GM19351 (cell line): ENCODE measurements at regions not wholly inside any gene's neighbourhood (a gene's known extent, or its start where the extent isn't known, plus 50 kb on each side); places are given as distances from the start of the nearest gene placed in this dataset.

Experiments
- ATAC-seq: cut with Tn5 transposase; IDR thresholded peaks from one replicate; pipeline ENCODE4 v1.9.1; 2021; ENCODE audit warnings: mild to moderate bottlenecking, moderate library complexity; ENCODE audit not compliant: unreplicated experiment

DNA sequence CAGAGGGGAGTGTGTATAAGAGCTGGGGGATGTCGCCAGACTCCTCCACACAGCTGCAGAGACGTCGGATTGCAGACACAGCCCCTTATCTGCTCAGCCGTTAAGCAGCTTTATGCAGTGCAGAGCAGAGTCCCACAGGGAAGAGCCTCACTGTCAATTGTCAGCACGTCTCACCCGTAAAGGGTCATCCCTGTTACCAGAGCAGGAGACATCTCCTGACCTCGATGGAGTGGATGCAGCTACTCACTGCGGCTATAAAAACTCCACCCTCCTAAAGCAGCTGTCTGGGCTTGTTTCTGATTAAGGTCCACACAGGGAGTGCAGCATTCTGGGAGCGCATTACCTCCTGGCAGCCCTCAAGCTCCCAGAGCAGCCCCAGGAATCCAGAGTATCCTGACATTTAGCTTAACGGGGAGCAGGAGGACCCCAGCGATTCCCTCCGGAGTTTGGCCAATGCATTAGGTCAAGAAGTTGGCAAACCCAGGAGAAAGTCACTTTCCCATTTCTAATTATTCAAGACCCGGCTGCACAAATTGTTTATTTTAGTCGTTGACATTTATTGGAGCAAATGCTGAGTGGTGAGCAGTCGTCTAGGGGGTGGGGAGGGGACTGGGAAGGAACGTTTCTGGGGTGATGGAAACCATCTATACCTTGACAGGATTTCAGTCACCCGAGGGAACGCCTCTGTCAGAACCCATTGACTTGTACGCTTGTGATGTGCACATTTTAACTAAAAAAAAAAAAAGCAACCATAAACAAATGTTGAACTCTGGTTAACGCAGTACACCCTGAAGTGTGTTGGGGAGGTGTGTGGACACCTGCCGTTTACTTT is 100.0 kb upstream of the ZNF469 start:
- ATAC-seq = no peak

DNA sequence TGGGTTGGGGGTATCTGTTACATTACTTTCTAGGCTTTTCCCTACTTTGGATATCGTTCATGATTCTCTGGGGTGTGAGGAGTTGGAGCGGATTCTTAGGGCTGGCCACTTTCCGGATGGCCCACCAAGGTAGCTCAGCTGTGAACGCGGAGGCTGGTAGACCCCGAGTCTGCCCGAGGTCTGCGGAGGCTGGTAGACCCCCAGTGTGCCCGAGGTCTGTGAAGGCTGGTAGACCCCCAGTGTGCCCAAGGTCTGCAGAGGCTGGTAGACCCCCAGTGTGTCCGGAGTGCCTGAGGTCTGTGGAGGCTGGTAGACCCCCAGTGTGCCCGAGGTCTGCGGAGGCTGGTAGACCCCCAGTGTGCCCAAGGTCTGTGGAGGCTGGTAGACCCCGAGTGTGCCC is 99.2 kb upstream of the ZNF469 start:
- ATAC-seq = no peak

DNA sequence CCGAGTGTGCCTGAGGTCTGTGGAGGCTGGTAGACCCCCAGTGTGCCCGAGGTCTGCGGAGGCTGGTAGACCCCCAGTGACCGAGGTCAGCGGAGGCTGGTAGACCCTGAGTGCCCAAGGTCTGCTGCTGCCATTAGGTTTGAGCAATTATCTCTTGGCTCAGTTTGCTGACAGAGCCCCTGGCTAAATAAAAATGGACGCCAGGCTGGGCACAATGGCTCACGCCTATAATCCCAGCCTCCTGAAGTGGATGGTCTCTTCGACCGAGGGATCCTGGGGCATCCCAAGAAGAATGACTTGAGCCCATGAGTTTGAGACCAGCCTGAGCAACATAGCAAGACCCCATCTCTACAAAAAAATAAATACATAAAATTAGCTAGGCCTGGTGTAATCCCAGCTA is 98.7 kb upstream of the ZNF469 start:
- ATAC-seq = no peak

DNA sequence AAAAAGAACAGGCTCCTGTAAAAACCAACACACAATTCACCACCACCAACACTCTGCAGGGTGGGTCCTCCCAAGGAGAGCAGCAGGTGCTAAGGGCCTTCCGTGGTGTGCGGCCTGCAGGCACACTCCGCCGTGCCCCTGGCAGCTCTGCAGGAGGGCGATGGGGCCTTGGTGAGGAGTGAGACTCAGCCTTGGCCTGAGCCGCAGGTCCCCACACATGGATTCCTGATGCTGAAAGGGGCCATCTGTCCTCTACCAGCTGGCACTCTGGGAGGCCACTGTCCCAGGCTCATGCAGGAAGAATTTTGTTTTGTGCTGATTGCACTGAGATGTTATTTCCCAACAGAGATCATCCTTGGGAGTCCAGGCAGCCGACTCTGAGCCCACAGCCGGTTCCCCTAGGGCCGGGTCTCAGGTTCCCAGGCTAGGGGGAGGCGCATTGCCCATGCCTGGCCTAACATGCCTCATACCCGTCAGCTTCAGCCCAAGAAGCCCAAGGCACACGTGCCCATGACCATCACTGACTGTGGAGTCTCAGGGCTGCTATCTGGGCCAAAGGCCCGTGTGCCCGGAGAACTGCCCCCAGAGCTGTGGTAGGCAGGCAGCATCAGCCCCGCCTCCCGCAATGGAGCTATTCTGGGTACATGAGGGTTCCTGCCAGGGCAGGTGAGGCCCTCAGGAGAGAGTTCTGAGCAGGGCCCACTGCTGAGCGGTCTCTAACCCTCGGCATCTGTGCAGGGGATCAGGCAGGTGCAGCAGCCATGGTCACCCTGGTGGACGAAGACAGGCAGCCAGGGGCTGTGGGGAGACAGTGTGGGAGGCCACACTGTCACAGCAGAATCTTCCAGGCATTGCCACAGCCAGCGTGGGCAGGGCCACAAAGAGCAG is 97.9 kb upstream of the ZNF469 start:
- ATAC-seq = no peak

DNA sequence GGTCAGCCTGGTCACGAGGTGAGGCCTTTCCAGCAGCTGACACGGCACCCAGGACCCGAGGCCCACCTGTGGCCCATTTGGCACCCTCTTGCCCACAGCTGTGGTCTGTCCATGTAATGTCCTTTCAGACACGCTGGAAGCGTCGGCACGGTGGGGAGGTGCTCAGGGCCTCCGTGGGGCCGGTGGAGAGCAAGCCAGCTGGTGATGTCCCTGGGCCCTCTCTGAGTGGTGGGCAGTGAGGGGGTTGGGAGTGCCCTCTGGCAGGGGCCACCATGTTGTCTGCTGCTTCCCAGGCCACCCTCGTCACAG is 97.3 kb upstream of the ZNF469 start:
- ATAC-seq = no peak

DNA sequence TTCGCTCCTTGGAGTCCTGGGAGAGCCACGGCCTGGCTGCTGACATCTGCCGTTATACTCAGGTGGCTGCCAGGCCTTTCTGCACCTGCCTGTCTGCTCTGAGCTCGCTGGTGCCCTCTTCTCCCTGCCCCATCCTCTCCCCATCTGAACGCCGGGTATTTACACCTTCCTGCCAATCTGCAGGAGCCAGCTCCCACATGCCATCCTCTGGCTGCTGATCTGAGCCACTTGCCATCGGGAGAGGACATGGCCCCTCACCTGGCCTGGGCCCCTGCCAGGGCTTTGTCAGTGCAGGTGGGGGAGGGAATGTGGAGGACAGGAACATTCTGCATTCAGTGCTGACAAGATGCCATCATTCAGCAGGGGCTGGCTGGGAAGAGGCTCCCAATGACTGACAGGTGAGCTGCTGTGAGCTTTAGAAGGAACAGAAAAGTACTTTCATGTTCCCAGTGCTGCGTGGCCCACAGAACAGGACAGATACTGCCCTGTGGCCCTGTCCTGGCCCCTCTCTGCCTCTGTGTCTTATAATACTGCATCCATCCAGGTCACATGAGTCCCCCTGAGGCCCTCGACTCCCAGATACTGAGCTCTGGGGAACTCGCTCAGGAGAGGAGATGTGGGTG is 96.3 kb upstream of the ZNF469 start:
- ATAC-seq = no peak

DNA sequence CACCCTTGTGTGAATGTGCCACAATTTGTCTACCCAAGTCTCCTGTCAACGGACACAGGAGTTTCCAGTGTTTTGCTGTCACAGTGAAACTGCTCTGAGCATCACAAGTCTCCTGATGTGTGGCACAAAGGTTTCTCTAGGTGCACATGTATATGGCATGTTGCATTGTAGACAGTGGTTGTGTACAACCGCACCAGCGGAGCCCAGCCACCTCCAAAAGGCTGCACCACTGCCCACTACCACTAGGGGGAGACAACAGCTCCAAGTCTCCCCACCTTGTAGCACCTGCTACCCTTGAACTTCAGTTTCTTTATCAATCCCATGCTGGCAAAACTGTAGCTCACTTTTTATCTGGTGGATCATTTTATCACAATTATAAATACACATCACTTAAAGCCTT is 95.5 kb upstream of the ZNF469 start:
- no peak for ATAC-seq

DNA sequence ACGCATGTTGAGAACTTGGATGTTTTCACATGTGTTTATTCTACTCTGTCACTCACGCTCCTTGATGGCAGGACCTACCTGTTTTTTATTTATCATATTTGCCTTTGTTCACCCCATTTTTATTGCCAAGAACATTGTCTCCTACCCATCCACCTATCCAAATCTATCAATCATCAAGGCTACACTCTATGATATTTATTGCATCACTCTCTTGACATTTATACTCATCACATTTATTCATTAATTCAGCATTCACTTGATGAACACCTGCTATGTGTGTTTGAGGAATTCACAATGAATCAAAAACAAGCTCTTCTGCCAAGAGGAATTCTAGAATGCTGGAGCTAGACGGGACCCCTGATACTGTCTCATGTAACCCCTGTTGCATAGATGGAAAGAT is 94.5 kb upstream of the ZNF469 start:
- ATAC-seq = no peak

DNA sequence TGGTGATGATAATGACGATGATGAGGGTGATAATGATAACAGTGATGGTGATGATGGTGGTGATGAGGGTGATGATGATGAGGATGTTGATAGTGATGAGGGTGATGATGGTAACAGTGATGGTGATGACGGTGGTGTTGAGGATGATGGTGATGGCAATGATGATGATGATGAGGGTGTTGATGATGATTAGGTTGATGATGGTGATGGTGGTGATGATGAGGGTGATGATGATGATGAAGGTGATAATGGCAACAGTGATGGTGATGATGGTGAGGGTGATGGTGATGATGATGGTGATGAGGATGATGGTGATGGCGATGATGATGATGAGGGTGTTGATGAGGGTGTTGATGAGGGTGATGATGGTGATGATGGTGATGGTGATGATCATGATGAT is 93.8 kb upstream of the ZNF469 start:
- no peak for ATAC-seq

DNA sequence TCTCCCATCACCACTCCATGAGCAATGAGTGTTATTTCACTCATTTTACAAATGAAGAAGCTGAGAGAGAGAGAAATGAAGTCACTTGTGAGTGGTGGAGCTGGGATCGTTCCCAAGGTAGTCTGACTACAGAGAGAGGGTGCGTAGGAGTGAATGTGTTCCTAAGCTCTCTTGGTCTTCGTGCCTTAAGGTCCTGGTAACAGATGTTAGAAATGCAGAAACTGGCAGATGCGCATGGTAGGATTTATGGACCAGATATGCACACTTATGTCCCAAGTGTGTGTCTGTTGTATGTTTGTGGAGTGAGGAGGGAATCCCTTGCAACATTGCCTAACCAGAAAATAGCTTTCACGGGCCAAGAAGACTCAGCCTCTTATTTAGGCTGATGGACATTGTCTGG is 93.2 kb upstream of the ZNF469 start:
- ATAC-seq = no peak

DNA sequence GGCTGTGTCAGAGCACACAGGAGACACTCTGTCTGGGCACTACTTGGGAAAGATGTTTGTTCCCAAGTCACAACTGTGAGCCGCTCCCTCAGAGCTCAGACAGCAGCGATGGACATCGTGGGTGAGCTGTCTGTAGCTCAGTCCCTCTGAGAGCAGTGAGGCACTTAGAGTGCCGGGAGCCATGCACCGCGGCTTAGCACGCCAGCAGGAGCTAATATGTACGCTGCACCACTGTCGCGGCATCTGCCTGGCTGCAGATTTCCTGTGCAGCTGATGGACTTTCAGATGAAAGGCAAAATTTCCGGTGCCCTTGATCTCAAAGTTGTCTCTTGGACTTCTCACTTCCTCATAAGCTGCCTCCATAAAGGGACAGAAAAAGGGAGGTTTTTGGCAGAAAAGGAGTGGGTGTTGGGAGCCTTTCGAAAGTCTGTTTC is 92.8 kb upstream of the ZNF469 start:
- no peak for ATAC-seq

DNA sequence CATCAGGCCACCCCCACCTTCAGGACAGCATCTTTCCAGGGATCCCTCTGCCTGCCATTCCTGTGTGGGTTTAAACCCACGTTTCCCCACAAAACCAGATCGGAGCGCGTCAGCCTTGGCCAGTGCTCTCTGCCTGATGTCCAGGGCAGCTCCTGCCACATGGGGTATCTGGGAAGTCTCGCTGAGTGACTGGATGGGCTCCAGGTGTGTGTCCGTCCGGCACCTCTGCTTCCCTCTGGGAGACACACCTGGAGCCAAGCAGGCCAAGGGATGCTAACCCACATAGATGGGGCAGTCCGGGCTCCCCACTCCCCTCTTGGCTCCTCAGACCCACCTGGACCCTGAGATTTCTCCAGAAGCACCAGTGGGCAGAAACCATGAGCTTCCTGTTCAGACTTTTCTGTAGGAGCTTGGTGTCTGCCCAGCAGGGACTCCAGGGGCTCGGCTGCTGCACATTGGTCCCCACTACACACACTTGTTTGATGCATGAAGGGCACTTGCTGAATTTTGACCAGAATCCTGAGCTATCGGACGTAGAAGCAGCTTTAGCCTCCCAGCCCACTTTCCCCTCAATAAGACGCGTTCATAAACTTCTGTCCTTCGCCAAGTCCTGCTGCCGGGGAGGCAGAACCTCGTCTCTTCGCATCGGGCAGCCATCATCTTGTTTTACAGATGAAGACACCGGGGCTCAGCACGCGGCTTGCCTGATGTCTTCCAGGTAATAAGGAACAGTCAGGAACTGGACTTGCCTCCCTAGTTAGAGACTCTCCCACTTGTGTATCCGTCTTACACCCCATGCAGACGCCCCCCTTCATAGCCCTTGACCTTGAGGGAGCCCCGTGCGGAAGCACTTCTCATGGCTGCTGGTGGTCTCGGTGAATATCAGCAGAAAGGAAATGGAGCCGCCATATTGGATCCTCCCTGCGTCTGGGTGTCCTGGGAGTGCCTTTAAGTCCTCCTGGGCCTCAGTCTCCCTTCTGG is 91.6 kb upstream of the ZNF469 start:
- ATAC-seq = no peak

DNA sequence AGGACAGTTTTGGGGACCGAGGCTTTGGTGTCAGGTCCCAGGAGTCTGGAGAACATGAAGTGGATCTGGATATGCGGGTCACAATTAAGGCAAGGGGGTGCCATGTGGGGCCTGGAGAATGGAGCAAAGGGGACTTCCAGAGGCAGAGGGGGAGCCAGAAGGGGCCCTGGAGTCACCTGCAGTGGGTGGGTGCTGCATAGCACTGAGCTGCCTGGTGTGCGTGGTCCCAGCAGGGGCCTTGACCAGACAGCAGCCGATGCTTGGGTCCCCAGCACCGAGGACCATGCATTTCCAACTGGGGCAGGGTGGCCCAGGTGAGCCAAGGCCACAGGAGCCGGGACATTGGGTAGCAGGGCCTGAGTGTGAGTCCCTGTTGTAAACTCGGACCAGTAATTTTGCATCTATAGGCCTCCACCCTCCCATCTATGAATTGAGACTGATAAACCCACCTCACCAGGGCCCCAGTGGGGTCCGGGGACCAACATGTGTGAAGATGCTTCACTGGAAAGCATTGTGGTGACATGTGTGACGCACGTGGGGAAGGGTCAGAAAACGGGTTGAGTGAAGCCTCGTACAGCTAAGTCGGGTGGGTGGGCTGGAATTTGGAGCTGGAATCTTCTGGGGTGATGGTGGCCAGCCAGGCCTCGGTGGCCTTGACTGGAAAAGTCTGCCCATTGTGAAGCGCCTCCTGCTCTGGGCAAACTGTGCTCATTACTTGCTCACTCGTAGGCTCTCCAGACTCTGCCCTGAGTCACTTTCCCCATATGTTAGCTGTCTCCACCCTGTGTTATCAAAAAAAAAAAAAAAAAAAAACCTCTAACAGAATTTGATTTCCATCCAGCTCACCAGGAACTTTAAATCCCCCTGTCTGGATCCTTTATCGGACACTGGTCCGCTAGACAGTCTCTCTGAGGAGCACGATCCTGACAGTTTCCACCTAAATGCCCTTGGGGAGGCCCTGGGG is 90.5 kb upstream of the ZNF469 start:
- ATAC-seq = no peak

DNA sequence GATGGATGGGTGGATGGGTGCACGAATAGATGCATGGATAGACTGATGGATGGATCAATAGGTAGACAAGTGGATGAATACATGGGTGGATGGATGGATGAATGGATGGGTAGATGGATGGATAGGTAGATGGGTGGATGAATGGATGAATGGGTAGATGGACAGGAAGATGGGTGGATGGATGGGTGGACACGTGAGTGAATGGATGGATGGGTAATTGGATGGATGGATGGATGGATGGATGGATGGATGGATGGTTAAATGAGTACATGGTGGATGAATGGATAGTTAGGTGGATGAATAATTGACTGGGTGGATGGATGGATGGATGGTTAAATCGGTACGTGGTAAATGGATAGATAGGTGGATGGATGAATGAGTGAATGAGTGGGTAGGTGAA is 89.7 kb upstream of the ZNF469 start:
- ATAC-seq = no peak

DNA sequence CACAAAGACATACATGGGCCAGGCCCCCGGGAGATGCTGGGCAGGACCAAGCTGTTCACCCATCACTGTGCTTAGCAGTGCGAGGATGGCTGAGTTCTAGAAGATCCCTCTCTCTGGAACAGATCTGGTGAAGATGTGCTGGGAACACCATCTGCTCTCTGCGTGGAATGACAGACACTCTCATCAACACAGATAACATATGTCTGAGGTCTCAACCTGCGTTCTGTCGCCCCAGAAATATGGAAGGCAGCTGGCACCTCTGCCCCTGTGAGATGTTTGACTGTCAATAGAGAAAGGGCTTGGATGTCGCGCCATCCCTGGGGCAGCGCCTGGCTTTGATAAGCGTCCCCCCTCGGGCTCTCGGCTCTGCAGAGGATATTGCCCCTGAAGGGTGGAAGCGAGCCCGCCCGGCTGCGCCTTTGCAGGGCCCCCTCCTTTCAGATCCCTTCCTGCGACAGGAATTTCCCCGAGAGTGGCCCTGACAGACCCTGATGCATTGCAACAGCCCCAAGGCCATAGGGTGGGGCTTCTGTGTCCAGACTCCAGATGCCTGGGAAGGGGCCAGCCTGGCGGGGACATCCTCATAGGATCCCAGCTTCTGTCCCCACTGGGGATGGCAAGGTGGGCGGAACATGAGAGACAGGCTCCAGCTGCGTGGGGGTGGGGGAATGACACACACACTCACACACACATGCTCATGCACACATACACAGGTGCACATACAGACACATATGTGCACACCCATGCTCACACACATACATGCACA is 86.9 kb upstream of the ZNF469 start:
- no peak for ATAC-seq

DNA sequence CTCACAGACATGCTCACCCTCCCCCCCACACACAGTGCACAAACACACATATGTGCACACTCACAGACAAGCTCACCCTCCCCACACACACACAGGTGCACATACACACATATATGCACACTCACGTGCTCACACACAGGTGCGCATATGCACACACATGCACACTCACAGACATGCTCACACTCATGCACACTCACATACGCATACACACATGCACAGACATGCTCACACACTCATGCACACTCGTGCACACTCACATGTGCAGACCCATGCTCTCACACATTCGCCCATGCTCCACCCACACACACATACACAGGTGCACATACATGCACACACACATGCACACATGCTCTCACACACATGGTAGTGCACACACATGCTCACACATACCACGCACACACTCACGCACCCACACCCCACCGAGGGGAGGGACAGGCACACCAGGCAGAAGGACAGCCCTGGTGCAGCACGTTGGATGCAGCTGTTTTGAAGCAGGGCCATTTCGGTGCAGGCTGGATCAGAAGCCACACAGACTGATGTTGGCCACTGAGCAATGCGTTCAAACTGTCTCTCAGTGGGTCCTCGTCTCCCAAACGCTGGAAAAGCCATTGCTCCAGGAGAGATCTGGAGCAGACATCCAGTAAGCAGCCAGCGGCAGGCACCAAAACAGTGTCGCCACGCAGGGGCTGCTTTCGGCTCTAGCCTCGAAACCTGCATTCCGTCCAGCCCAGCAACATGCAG is 86.2 kb upstream of the ZNF469 start:
- no peak for ATAC-seq

DNA sequence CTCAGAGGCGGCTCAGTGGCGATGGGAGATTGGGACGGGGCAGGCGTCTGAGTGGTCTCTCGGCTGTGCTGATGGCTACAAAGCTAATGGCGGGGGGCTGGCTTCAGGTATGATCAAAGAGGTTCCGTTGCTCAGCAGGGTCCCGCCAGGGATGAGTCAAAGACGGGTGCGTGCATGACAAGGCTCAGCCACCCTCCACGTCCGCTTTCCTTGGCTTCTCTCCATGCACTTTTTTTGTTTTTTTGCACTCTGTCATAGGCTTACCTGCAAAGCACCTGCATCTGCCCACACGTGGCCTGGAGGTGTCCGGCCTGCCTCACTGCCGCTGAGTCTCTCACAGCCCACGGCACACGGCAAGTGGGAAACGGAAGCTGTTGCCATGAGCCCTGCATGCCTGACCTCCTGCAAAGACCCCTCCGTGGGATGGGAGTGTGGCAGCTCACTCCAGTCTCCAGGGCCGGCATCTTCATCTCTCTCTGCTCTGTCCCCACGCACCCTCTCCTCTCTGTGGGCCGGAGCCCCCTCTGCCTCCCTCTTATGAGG is 85.5 kb upstream of the ZNF469 start:
- no peak for ATAC-seq
